GM10248 (cell line): ENCODE measurements at regions not wholly inside any gene's neighbourhood (a gene's known extent, or its start where the extent isn't known, plus 50 kb on each side); places are given as distances from the start of the nearest gene placed in this dataset.

ENCODE experiments used
- CTCF ChIA-PET: fragments of 300-600 bp; sonication (Branson Sonifier 250); formaldehyde crosslinking; extraction: SDS; loops from one replicate; lab custom pipeline; 2021; ENCODE audit warnings: antibody characterized with exemption; lab: Yijun Ruan, JAX
- POLR2A ChIA-PET: fragments of 350-650 bp; sonication (Branson Sonifier 250); formaldehyde crosslinking; extraction: SDS; loops from one replicate; lab custom pipeline; 2020; ENCODE audit warnings: antibody characterized with exemption; lab: Yijun Ruan, JAX
- DNase-seq: peaks from one replicate; pipeline ENCODE4 v3.0.0; 2012; ENCODE audit errors: extremely low spot score
- CTCF ChIP-seq: IDR thresholded peaks from 2 replicates; pipeline ENCODE4 v1.5.1; 2012; ENCODE audit warnings: mild to moderate bottlenecking, low read depth; ENCODE audit errors: extremely low read depth, missing control alignments, control extremely low read depth

GRCh38 chr5:159824188-159825161 lies 91.8 kb upstream of the ADRA1B start:
- ChIA-PET CTCF (interaction anchor here (1.8 kb wide), 1 partner anchor 7 kb away, joined by 4 read pairs; no protein-coding TSS in a partner anchor), POLR2A (no interaction called here)
- DNase-seq: no peak
- no peak for TF ChIP-seq CTCF

DNA sequence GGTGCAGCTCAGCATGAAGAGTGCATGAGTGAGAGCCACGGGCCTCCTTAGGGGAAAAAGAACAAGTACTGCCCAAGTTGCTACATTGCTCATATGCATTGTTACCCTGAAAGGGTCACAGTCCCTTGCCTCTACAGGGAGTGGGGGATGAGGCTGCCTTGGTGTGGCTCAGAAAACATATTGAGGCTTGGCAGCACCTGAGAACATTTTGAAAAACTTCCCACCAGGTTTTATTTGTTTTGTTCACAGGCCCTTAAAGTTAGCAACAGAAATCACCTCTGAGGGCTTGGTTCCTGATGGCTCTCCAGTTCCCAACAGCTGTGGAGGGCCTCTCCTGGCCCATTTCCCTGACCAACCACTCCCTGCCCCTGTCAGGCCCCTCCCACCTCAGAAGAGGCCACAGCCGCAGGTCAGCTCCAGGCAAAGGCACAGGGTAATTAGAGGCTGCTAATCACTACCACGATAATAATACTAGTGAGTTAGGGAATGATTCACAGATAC lies 90.7 kb upstream of the ADRA1B start:
- DNase-seq: no peak
- TF ChIP-seq CTCF: no peak
- CTCF ChIA-PET: interaction anchor here (1.8 kb wide), 1 partner anchor 8 kb away, joined by 4 read pairs; no protein-coding TSS in a partner anchor
- POLR2A ChIA-PET: no interaction called here

DNA sequence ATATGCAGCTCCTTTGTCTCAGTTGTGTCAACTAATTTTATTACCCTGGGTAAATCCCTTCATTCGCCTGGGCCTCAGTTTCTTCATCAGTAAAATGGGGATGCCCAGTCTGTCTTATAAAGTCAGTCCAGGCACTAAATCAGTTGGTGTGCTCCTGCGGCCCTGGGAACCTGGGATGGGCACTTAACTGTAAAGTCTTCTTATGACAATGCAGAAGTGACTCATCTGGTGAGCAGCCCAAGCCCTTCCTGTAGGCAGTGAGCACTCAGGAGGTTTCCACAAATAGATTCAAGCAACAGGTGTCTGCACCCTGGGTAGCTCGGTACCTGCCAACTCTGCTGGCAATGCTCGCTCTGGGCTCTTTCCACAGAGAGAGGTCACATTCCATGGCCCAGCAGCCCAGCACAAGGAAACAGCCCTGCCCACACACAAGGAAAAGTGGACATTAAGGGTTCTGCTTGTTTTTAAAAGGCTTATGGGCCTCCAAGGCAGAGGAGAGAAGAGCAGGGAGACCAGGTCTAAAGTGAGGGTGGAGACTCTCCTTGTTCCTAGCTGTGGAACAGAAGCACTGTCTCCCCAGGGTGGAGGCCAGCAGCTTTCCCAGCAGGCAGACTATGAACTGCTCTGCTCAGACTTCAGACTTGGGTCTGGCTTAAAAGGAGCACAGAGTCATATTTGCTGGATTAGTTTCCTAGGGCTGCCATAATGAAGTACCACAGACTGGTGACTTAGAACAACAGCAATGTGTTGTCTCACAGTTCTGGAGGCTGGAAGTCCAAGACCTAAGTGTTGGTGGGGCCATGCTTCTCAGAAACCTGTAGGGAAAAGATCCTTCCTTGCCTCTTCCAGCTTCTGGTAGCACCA lies 89.7 kb upstream of the ADRA1B start:
- DNase-seq: peak; percentile 22
- CTCF ChIA-PET: interaction anchor here (1.8 kb wide), 1 partner anchor 9 kb away, joined by 4 read pairs; no protein-coding TSS in a partner anchor
- POLR2A ChIA-PET: no interaction called here
- no peak for TF ChIP-seq CTCF

GRCh38 chr5:159827861-159828260 lies 88.4 kb upstream of the ADRA1B start:
- DNase-seq: no peak
- TF ChIP-seq CTCF: no peak
- ChIA-PET POLR2A (no interaction called here), CTCF (no interaction called here)

DNA sequence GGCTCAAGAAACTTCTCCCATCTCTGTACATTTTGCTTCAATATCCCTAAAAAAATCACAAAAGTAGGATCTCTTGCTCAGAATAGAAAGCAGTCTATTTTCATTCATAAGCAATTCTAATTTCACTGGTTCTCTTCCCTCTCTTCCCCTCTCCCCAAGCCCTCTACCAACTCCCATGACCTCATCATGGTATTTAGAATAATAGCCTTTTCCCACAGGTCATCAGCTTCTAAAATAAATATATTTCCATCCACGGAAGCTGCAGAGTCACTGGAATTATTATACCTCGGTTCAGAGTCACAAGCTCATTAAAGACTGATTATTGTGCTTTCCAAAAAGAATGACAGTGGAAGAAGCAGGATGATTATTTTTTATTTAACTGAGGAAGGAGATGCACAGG lies 84.2 kb upstream of the ADRA1B start:
- no peak for TF ChIP-seq CTCF
- CTCF ChIA-PET: interaction anchor here (1.3 kb wide), 1 partner anchor 13 kb away, joined by 3 read pairs; no protein-coding TSS in a partner anchor

DNA sequence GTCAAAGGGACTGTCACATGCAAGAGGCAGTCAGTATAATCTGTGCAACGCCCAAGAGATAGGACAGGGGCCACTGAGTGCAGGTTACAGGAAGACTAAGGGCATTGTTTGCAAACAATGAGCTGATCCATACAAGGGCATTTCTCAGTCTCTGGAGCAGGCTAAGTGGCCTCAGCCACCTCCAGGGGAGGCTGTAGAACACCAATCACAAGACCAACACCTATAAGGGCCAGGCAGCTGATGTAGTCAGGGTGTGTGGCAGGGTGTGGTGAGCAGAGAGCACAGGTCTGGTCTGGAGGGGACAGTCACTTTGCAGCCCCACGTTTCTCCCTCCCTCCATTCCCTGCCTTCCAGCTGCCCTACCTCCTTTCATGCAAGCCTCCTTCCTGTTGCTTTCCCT lies 83.2 kb upstream of the ADRA1B start:
- TF ChIP-seq CTCF: no peak
- ChIA-PET CTCF (no interaction called here), POLR2A (no interaction called here)
- no peak for DNase-seq

More for the DNA sequence above, 84.2 kb upstream of the ADRA1B start:
- POLR2A ChIA-PET: no interaction called here
- DNase-seq: no peak
